RWPE2 (cell line): ENCODE measurements at regions not wholly inside any gene's neighbourhood (a gene's known extent, or its start where the extent isn't known, plus 50 kb on each side); places are given as distances from the start of the nearest gene placed in this dataset.

Experiments
- ATAC-seq: fragments of 200-7000 bp; cut with Tn5 transposase; 3 replicates; pipeline ENCODE4 v1.9.1; 2021; ENCODE audit warnings: low read depth
- DNase-seq: peaks from one replicate; pipeline ENCODE4 v3.0.0-alpha.2; 2020; ENCODE audit warnings: low spot score
- H3K27ac ChIP-seq: fragments of 450-650 bp; 2 replicates; pipeline ENCODE4 v1.5.1; 2017; ENCODE audit warnings: mild to moderate bottlenecking; ENCODE audit not compliant: poor library complexity, severe bottlenecking
- H3K27me3 ChIP-seq: fragments of 250-450 bp; sonication (Bioruptor Pico); 2 replicates; pipeline ENCODE4 v1.5.1; 2021; ENCODE audit warnings: mild to moderate bottlenecking, moderate library complexity; ENCODE audit not compliant: insufficient read depth, poor library complexity, severe bottlenecking
- H3K36me3 ChIP-seq: fragments of 250-450 bp; sonication (Bioruptor Pico); 2 replicates; pipeline ENCODE4 v1.5.1; 2020; ENCODE audit warnings: low read depth, mild to moderate bottlenecking, moderate library complexity
- H3K4me1 ChIP-seq: fragments of 250-450 bp; sonication (Bioruptor Pico); 2 replicates; pipeline ENCODE4 v1.5.1; 2021; ENCODE audit warnings: mild to moderate bottlenecking, moderate library complexity; ENCODE audit not compliant: insufficient read depth, poor library complexity, severe bottlenecking
- H3K4me3 ChIP-seq: fragments of 250-450 bp; sonication (Bioruptor Pico); 2 replicates; pipeline ENCODE4 v1.5.1; 2021; ENCODE audit warnings: mild to moderate bottlenecking, moderate library complexity; ENCODE audit not compliant: severe bottlenecking
- H3K9me3 ChIP-seq: fragments of 250-450 bp; sonication (Bioruptor Pico); 2 replicates; pipeline ENCODE4 v1.5.1; 2021; ENCODE audit warnings: mild to moderate bottlenecking, moderate library complexity; ENCODE audit not compliant: severe bottlenecking
- TF ChIP-seq, protein P1 (sequence below): fragments of 450-650 bp; IDR thresholded peaks from one replicate; pipeline ENCODE4 v1.5.1; 2017; ENCODE audit warnings: mild to moderate bottlenecking, moderate library complexity; ENCODE audit not compliant: poor library complexity, severe bottlenecking

DNA sequence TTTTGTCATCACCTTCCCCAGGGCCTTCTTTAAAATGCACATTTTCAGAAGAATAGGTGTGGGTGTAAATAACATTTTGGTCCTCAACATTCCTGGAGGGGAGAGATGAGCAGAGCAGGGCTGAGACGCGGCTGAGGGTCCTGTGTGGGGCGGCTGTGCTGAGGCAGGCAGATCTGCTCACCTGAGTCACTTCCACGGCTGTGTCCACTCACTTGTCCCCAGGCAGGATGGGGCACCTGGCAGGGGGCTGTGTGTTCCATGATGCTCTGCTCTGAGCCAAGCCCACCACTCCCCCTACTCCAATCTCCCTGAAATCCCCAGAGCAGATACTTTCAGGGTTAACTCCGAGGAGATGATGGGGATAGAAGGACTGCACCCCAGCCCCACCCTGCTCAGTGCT, 93.8 kb downstream of the GLRX3 start:
- Histone ChIP-seq H3K9me3 (no peaks in the 10 kb centered on the region), H3K4me3 (no peak overlapping the region), H3K4me1 (no peaks in the 10 kb centered on the region), H3K27me3 (no peaks in the 10 kb centered on the region), H3K36me3 (no peaks in the 10 kb centered on the region), H3K27ac (no peak overlapping the region)
- TF ChIP-seq, protein P1, sequence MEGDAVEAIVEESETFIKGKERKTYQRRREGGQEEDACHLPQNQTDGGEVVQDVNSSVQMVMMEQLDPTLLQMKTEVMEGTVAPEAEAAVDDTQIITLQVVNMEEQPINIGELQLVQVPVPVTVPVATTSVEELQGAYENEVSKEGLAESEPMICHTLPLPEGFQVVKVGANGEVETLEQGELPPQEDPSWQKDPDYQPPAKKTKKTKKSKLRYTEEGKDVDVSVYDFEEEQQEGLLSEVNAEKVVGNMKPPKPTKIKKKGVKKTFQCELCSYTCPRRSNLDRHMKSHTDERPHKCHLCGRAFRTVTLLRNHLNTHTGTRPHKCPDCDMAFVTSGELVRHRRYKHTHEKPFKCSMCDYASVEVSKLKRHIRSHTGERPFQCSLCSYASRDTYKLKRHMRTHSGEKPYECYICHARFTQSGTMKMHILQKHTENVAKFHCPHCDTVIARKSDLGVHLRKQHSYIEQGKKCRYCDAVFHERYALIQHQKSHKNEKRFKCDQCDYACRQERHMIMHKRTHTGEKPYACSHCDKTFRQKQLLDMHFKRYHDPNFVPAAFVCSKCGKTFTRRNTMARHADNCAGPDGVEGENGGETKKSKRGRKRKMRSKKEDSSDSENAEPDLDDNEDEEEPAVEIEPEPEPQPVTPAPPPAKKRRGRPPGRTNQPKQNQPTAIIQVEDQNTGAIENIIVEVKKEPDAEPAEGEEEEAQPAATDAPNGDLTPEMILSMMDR: no peak
- DNase-seq (no peak), ATAC-seq (no peak)

DNA sequence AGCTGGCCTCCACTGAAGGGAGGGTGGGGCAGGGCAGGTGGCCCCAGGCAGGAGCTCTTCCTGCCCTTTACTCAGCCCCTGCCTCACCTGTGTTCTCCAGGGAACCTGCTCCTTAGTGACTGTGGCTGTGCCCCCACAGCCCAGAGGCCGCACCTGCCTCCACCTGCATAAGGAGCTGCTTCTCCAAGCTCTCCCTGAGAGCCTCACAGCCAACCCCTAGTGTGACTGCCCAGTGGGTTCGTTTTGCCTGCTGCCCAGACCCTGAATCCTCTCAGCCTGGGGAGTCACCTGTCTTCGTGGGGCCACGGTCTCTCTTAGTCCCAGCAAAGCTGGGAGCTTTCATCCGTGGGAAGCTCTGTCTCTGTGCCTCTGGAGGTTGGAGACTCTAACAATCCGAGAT, 94.4 kb downstream of the GLRX3 start:
- Histone ChIP-seq H3K27ac (no peak overlapping the region), H3K4me3 (no peak overlapping the region), H3K27me3 (no peaks in the 10 kb centered on the region), H3K9me3 (no peaks in the 10 kb centered on the region), H3K36me3 (no peaks in the 10 kb centered on the region), H3K4me1 (no peaks in the 10 kb centered on the region)
- TF ChIP-seq, protein P1: no peak
- DNase-seq (no peak), ATAC-seq (no peak)

DNA sequence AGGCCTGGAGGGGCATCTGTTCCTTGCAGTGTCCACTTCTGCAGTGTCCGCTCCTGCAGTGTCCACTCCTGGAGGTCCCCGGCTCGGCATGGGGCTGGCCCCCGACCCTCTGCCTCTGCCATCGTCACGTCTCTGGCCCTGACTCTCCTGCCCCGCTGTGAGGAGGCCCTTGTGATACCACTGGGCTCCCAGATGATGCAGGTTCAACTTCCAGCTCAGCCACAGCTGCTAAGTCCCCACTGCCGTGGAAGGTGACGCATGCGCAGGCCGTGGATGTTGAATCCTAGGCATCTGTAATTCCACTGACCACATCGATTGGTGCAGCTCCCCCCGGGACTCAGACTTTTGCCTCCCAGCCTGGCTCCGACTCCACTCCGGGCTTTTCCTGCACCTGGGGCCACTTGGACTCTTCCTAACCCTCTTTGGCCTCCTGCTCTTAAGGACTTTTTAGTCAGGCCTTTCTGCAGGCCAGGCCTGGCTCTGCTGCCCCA, 95.1 kb downstream of the GLRX3 start:
- ATAC-seq: no peak
- TF ChIP-seq, protein P1: no peak
- no peaks in the 10 kb centered on the region for H3K4me1 ChIP-seq

DNA sequence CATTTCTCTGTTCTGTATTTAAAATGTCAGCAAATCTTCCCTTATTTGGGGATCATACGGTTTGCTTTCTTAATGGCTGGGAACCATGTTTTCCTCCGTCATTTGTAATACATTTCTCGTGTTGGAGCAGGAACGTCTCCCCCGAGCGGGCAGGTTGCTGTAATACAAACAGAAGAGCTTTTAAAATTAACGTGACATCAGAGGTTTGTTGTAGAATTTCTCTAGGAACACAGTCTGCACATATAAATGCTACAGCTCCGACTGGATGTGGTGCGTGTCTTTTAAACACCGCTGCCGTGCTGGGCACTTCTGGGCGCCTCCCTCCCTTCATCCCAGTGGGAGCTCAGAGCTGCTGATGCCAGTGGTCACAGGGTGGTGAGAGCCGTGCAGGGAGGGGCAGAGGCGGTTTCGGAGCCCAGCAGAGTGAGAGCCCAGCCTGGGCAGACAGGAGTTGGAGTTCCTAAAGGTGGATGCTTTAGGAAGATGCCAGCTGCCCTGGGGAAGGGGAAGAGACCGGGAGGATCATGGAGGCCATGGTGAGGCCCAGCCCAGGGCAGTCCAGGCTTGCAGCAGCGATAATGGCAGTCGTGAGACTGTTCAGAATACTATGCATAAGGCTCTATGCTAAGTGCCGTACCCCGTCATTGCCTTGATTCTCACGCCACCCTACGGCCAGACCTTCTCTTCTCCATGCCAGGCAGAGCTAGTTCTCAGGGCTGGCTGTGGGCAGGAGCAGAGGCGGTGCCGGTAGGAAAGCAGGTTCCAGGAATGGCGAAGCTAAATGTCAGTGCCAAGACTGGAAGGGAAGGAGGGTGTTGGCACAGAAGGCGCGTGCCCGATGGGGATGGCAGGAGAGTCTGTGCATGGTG, 96.2 kb downstream of the GLRX3 start:
- no peaks in the 10 kb centered on the region for H3K36me3 ChIP-seq
- no peaks in the 10 kb centered on the region for H3K9me3 ChIP-seq
- H3K27ac ChIP-seq: no peak overlapping the region
- no peak overlapping the region for H3K4me3 ChIP-seq
- no peaks in the 10 kb centered on the region for H3K4me1 ChIP-seq
- TF ChIP-seq, protein P1: no peak
- DNase-seq (no peak), ATAC-seq (no peak)
- H3K27me3 ChIP-seq: no peaks in the 10 kb centered on the region

More for the DNA sequence above, 95.1 kb downstream of the GLRX3 start:
- Histone ChIP-seq H3K9me3 (no peaks in the 10 kb centered on the region), H3K27ac (no peak overlapping the region), H3K27me3 (no peaks in the 10 kb centered on the region), H3K36me3 (no peaks in the 10 kb centered on the region), H3K4me3 (no peak overlapping the region)
- DNase-seq: no peak

DNA sequence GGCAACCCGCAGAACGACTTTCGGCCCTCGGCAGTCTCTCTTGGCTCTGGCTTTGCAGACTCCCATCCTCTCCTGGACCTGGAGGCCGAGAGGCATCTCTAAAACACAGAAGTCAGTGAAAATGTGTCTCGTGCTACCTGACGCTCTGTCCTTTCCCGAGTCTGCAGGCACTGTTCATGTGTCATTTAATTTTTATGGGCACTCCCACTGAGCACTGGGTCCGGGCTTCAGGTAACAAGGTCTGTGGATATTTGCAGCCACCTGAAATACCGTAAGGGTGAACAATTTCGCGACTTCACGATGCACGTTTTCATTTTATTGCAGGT, 96.8 kb downstream of the GLRX3 start:
- no peaks in the 10 kb centered on the region for H3K4me1 ChIP-seq
- no peak overlapping the region for H3K27ac ChIP-seq
- H3K9me3 ChIP-seq: no peaks in the 10 kb centered on the region
- TF ChIP-seq, protein P1: no peak
- no peaks in the 10 kb centered on the region for H3K36me3 ChIP-seq
- ATAC-seq (no peak), DNase-seq (no peak)
- H3K27me3 ChIP-seq: no peaks in the 10 kb centered on the region
- H3K4me3 ChIP-seq: no peak overlapping the region
